Thyroid gland (tissue), 4 donors: ENCODE measurements at regions not wholly inside any gene's neighbourhood (a gene's known extent, or its start where the extent isn't known, plus 50 kb on each side); places are given as distances from the start of the nearest gene placed in this dataset.

ENCODE experiments used
- DNase-seq, 2 donors: peaks; one replicate each; pipeline ENCODE4 v3.0.0-alpha.2; 2019
- H3K27ac ChIP-seq, 3 donors: fragments of 200-600 bp; sonication (generic); 1 replicate in 2 of 3; 2 replicates in 1 of 3; pipeline ENCODE4 v1.5.1; 2016 to 2019; ENCODE audit warnings: mild to moderate bottlenecking in 1 of 3, moderate library complexity in 1 of 3
- H3K27me3 ChIP-seq: fragments of 200-600 bp; sonication (generic); one replicate; pipeline ENCODE4 v1.5.1; 2019
- H3K36me3 ChIP-seq, 2 donors: fragments of 200-600 bp; sonication (generic); one replicate each; pipeline ENCODE4 v1.5.1; 2016 to 2019
- H3K4me1 ChIP-seq, 2 donors: fragments of 200-600 bp; sonication (generic); one replicate each; pipeline ENCODE4 v1.5.1; 2017 to 2019
- H3K4me3 ChIP-seq, 3 donors: fragments of 200-600 bp; sonication (generic); replicated peaks in 1 of 3; 1 replicate in 2 of 3; 2 replicates in 1 of 3; pipeline ENCODE4 v1.5.1; 2016; ENCODE audit warnings: mild to moderate bottlenecking in 1 of 3
- H3K9me3 ChIP-seq: fragments of 200-600 bp; sonication (generic); one replicate; pipeline ENCODE4 v1.5.1; 2017
- POLR2A ChIP-seq, 2 donors: fragments of 450-650 bp; IDR thresholded peaks; one replicate each; pipeline ENCODE4 v1.6.1; 2017; ENCODE audit warnings: antibody characterized with exemption in 2 of 2, mild to moderate bottlenecking in 2 of 2, moderate library complexity in 1 of 2
- WGBS, 2 donors: methylation state at CpG; one replicate each; pipeline ENCODE4 v1.1.5; 2017; 5-methylcytosine and 5-hydroxymethylcytosine counted together
- intact Hi-C: fragments of 100-400 bp; cut with DNase I; formaldehyde crosslinking; loops from one replicate; pipeline ENCODE4 v1.15.1; 2023
- TF ChIP-seq, protein P1 (sequence below), 6 experiments: fragments of 200-600 bp in 3 of 6; fragments of 450-650 bp in 3 of 6; sonication (generic) in 3 of 6; IDR thresholded peaks; one replicate each; pipeline ENCODE4 v1.5.1; 2016 to 2019; ENCODE audit warnings: antibody characterized with exemption in 6 of 6, mild to moderate bottlenecking in 2 of 6, inconsistent platforms in 1 of 6, moderate library complexity in 1 of 6

DNA sequence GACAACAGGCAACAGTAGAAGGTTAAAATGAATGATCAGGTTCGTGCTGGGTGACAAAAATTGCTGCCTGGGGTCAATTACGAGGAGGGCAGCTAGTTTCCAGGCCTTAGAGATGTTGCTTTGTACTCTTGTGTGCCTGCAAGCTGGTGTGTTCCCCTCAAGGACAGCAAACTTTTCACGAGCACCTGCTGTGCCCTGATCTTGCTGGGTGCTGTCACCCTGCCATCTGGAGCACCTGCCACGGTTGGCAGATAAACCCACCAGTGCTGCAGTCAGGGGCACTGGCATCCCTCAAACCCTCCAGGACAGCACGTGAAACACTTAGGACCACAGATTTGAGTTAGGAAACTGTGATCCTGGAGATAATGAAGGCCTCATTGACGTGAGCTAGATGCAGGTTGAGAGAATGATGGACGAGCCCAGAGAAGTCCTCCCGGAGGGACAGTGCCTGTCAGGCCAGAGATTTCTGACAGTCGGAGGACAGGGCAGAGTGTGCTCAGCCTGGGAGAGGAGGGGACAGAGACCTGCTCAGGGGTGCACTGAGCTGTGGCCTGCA is 104.3 kb upstream of the RAB12 start:
- intact Hi-C loops: no loop called here
- TF ChIP-seq POLR2A (IDR thresholded peaks at IDR 0.05): no peak
- TF ChIP-seq, protein P1, sequence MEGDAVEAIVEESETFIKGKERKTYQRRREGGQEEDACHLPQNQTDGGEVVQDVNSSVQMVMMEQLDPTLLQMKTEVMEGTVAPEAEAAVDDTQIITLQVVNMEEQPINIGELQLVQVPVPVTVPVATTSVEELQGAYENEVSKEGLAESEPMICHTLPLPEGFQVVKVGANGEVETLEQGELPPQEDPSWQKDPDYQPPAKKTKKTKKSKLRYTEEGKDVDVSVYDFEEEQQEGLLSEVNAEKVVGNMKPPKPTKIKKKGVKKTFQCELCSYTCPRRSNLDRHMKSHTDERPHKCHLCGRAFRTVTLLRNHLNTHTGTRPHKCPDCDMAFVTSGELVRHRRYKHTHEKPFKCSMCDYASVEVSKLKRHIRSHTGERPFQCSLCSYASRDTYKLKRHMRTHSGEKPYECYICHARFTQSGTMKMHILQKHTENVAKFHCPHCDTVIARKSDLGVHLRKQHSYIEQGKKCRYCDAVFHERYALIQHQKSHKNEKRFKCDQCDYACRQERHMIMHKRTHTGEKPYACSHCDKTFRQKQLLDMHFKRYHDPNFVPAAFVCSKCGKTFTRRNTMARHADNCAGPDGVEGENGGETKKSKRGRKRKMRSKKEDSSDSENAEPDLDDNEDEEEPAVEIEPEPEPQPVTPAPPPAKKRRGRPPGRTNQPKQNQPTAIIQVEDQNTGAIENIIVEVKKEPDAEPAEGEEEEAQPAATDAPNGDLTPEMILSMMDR (IDR thresholded peaks at IDR 0.05): no peak
- DNase-seq: no peak
- H3K27ac ChIP-seq: no peak overlapping the region
- no peaks in the 10 kb centered on the region for H3K36me3 ChIP-seq
- 79 to 80% methylated on average over 8 to 9 of the region's 9 CpGs for WGBS, 2 donors
- H3K4me1 ChIP-seq: peaks cover 0 to 6% of the 10 kb centered on the region in 2 donors
- no peaks in the 10 kb centered on the region for H3K27me3 ChIP-seq
- no peak overlapping the region for H3K4me3 ChIP-seq
- no peaks in the 10 kb centered on the region for H3K9me3 ChIP-seq

DNA sequence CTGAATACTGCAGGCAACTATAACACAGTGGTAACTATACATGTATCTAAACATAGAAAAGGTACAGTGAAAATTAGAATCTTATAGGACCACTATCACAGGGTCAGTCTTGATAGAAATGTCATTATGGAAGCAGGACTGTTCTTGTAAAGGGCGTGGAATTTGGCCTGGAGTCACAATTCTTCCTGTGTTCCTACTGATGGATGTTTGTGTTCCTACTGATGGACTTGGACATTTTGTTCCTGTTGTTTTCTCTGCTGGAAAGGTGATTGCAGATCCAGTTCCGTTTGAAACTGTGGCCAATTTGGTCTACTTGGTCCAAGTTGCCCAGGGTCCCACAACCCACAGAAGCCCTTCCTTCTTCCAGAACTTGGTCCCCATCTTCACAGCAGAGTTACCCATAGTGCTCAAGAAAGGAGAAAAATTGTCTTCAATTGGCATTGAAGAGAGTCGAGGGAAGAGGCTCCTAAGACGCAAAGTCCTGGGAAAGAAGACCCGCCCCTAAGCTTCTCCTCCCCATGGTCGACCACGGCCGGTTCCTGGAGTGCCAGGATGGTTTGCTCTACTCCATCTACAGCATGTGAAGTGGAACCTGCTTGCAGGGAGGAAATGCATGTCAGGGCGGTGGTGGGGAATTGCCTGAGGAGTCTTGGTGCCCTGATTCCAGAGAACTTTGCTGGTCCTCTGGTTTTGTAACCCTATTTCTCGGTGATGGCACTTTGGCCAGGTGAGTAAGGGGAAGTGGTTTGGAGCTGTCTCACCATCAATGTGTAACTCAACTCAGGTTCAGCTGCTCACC is 102.8 kb upstream of the RAB12 start:
- no peaks in the 10 kb centered on the region for H3K4me1 ChIP-seq
- no peaks in the 10 kb centered on the region for H3K27me3 ChIP-seq
- H3K36me3 ChIP-seq: no peaks in the 10 kb centered on the region
- WGBS, 2 donors: 88 to 93% methylated on average over 10 of the region's 10 CpGs
- H3K9me3 ChIP-seq: no peaks in the 10 kb centered on the region
- H3K4me3 ChIP-seq: no peak overlapping the region
- no peak overlapping the region for H3K27ac ChIP-seq
- intact Hi-C loops: no loop called here
- DNase-seq: no peak
- TF ChIP-seq, protein P1 (IDR thresholded peaks at IDR 0.05): no peak
- TF ChIP-seq POLR2A (IDR thresholded peaks at IDR 0.05): no peak

DNA sequence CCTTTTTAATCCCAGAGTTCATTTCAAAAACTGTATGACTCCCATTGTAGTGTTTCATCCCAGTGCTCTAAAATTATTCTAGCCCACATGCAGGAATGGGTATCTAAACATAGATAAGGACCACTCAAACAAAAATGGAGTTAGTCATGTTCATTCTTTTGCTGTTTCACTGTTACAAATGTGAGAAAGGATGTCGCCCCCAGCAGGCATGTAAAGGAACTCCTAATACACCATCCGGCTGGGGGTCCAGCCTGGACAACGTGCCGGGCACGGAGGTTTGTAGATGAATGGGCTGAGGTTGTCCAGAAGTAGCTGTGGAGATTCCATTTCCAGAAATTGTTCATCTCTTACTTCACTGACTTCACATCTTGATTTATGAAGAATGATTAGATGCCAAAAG is 101.9 kb upstream of the RAB12 start:
- no peak for DNase-seq

DNA sequence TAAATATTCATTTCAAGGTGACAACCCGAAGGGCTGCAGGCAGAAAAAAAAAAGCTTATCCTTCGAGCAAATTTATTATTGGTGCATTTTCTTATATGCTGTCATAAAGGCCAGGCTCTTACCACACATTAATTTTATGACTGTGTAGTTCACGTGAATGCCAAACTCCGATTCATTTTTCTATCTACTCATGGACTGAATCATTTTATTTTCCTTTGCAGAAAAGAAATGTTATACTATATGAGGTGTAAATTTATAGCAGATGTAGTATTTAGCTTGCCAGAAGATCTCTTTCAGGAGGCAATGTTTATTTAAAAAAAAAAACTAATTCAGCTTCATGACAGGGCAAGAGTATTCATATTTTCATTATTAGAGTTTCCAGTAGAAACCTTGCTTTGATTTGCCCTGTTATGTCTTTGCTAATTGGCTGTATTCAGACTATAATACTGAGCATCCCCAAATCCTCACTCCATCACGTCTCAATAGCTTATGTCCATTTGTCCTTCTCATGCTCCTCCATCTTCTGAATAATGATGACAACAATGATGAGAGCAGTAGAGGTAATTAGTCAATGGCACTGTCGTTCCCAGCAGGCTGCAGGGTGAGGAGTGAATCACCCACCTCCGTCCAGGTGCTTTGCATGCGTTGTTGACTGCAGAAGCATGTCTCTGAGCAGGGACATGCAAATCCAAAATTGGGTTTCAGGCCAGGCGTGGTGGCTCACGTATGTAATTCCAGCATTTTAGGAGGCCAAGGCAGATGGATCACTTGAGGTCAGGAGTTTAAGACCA is 101.1 kb upstream of the RAB12 start:
- Histone ChIP-seq H3K27ac (no peak overlapping the region), H3K36me3 (no peaks in the 10 kb centered on the region), H3K4me3 (no peak overlapping the region), H3K4me1 (no peaks in the 10 kb centered on the region), H3K9me3 (no peaks in the 10 kb centered on the region), H3K27me3 (no peaks in the 10 kb centered on the region)
- intact Hi-C loops: no loop called here
- TF ChIP-seq POLR2A (IDR thresholded peaks at IDR 0.05): no peak
- TF ChIP-seq, protein P1 (IDR thresholded peaks at IDR 0.05): no peak
- no peak for DNase-seq
- WGBS, 2 donors: 72 to 79% methylated on average over 10 of the region's 10 CpGs

More for the DNA sequence above, 101.9 kb upstream of the RAB12 start:
- no peaks in the 10 kb centered on the region for H3K27me3 ChIP-seq
- no peak for TF ChIP-seq POLR2A (IDR thresholded peaks at IDR 0.05)
- TF ChIP-seq, protein P1 (IDR thresholded peaks at IDR 0.05): no peak
- H3K9me3 ChIP-seq: no peaks in the 10 kb centered on the region
- no peaks in the 10 kb centered on the region for H3K36me3 ChIP-seq
- H3K4me3 ChIP-seq: no peak overlapping the region
- intact Hi-C loops: no loop called here
- no peak overlapping the region for H3K27ac ChIP-seq
- 22 to 24% methylated on average over 5 of the region's 5 CpGs for WGBS, 2 donors
- H3K4me1 ChIP-seq: no peaks in the 10 kb centered on the region
